Ascending aorta (tissue), 2 donors: ENCODE measurements at regions not wholly inside any gene's neighbourhood (a gene's known extent, or its start where the extent isn't known, plus 50 kb on each side); places are given as distances from the start of the nearest gene placed in this dataset.

Source experiments
- DNase-seq, 2 donors: peaks; one replicate each; pipeline ENCODE4 v3.0.0-alpha.2; 2019; ENCODE audit warnings: low spot score in 2 of 2
- H3K27ac ChIP-seq, 2 donors: fragments of 200-600 bp; sonication (generic); one replicate each; pipeline ENCODE4 v1.5.1; 2016 to 2017; ENCODE audit warnings: mild to moderate bottlenecking in 1 of 2
- H3K27me3 ChIP-seq: fragments of 200-600 bp; sonication (generic); one replicate; pipeline ENCODE4 v1.5.1; 2017
- H3K36me3 ChIP-seq, 2 donors: fragments of 200-600 bp; sonication (generic); one replicate each; pipeline ENCODE4 v1.5.1; 2016
- H3K4me1 ChIP-seq, 2 donors: fragments of 200-600 bp; sonication (generic); one replicate each; pipeline ENCODE4 v1.5.1; 2016 to 2017; ENCODE audit warnings: mild to moderate bottlenecking in 1 of 2
- H3K4me3 ChIP-seq, 2 donors: fragments of 200-600 bp; sonication (generic); one replicate each; pipeline ENCODE4 v1.5.1; 2016 to 2017; ENCODE audit warnings: mild to moderate bottlenecking in 1 of 2
- H3K9me3 ChIP-seq, 2 donors: fragments of 200-600 bp; sonication (generic); one replicate each; pipeline ENCODE4 v1.5.1; 2016
- CTCF ChIP-seq, 3 experiments: fragments of 200-600 bp in 2 of 3; fragments of 450-650 bp in 1 of 3; sonication (generic) in 2 of 3; IDR thresholded peaks; one replicate each; pipeline ENCODE4 v1.5.1; 2016 to 2019; ENCODE audit warnings: antibody characterized with exemption in 3 of 3, mild to moderate bottlenecking in 1 of 3, moderate library complexity in 1 of 3
- intact Hi-C: fragments of 100-400 bp; cut with DNase I; formaldehyde crosslinking; loops from one replicate; pipeline ENCODE4 v1.15.1; 2023

GRCh38 chr10:3619241-3619640 is 165.8 kb downstream of the KLF6 start:
- Histone ChIP-seq H3K4me3 (no peak overlapping the region), H3K27me3 (no peaks in the 10 kb centered on the region), H3K9me3 (peaks cover 0 to 4% of the 10 kb centered on the region in 2 donors), H3K36me3 (no peaks in the 10 kb centered on the region), H3K4me1 (peaks cover 0 to 12% of the 10 kb centered on the region in 2 donors), H3K27ac (no peak overlapping the region)
- DNase-seq, result no peak
- no peak for TF ChIP-seq CTCF (IDR thresholded peaks at IDR 0.05)
- intact Hi-C loops, result no loop called here

DNA sequence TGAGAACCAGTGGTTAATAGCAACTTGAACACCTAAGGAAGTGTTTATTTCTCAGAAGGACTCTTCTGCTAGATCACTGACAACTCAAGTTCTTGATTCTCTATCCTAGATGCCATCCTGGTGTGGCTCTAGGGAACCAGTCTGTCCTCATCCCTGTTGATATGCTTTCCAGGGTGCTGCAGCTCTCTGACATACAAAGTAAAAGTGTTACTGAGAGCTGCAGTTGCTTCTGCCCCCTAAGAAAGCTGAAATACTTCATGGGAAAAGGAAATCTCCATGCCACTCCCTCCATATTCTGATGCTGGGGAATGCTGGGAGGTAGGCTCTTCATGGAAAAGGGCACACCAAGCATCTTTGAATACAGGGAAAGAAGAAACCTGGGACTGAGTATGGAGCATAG is 168.1 kb downstream of the KLF6 start:
- Histone ChIP-seq H3K4me3 (no peak overlapping the region), H3K27ac (no peak overlapping the region), H3K4me1 (peaks cover 0 to 4% of the 10 kb centered on the region in 2 donors), H3K36me3 (no peaks in the 10 kb centered on the region), H3K9me3 (peaks cover 0 to 13% of the 10 kb centered on the region in 2 donors), H3K27me3 (no peaks in the 10 kb centered on the region)
- no peak for TF ChIP-seq CTCF (IDR thresholded peaks at IDR 0.05)
- intact Hi-C loops, result no loop called here
- DNase-seq, result no peak

DNA sequence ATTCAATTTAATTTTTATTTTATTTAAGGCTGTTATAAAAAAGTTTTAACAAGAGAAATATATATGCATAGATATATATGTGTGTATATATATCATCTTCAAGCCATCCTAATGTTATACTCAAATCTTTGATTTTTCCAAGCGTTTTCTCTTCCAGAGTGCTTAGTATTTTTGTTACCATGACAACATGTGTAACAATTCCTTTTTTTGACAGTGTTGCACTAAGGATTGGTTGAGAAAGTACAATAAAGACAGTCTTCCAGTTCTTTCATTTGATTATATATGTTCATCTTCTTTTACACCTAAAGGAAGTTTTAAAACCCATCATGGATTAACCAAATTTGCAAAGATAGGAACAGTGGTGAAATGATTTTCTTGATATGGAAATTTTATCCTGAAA is 171.7 kb downstream of the KLF6 start:
- no peak overlapping the region for H3K4me3 ChIP-seq
- peaks cover 6 to 21% of the 10 kb centered on the region in 2 donors for H3K9me3 ChIP-seq
- H3K4me1 ChIP-seq, result peaks cover 0 to 4% of the 10 kb centered on the region in 2 donors
- DNase-seq, result no peak
- H3K36me3 ChIP-seq, result no peaks in the 10 kb centered on the region
- H3K27ac ChIP-seq, result no peak overlapping the region
- no peak for TF ChIP-seq CTCF (IDR thresholded peaks at IDR 0.05)
- intact Hi-C loops, result no loop called here
- no peaks in the 10 kb centered on the region for H3K27me3 ChIP-seq

DNA sequence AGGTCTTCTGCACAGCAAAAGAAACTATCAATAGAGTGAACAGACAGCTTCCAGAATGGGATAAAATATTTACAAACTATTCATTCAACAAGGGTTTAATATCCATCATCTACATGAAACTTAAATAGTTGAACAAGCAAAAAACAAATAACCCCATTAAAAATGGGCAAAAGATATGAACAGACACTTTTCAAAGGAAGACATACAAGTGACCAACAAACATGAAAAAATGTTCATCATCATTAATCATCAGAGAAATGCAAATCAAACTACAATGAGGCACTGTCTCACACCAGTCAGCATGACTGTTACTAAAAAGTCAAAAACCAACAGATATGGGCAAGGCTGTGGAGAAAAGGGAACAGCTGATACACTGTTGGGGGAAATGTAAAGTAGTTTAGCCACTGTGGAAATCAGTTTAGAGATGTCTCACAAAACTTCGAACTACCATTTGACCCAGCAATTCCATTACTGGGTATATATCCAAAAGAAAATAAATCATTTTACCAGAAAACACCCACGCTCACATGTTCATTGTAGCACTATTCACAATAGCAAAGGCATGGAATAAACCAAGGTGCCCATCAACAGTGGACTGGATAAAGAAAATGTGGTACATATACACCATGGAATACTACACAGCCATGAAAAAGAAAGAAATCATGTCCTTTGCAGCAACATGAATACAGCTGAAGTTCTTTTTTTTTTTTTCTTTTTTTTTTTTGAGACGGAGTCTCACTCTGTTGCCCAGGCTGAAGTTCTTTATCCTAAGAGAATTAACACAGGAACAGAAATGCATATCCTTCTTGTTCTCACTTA is 172.6 kb downstream of the KLF6 start:
- no peak overlapping the region for H3K27ac ChIP-seq
- no peak for DNase-seq

DNA sequence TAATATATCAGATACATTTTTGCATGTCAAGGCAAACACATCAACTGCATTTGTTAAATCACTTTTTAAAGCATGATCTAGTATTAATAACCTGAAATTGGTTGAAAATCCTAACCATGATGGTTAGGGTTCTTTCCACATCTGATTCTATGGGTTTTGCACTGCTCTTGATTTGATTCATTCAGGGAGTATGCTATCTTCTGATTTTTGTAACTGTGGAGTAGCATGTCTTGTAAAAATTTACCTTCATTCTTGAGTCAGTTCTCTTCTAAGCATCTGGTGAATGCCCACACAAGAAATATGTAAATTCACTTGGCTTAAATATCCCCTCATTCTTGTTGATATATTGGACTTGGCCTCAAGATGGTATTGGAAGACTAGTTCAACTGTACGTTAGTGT is 178.7 kb downstream of the KLF6 start:
- DNase-seq, result no peak
- intact Hi-C loops, result no loop called here
- no peak for TF ChIP-seq CTCF (IDR thresholded peaks at IDR 0.05)
- Histone ChIP-seq H3K36me3 (no peaks in the 10 kb centered on the region), H3K9me3 (peaks cover 6 to 18% of the 10 kb centered on the region in 2 donors), H3K27ac (no peak overlapping the region), H3K4me3 (no peak overlapping the region), H3K4me1 (no peaks in the 10 kb centered on the region), H3K27me3 (no peaks in the 10 kb centered on the region)

More for the DNA sequence above, 172.6 kb downstream of the KLF6 start:
- H3K27me3 ChIP-seq, result no peaks in the 10 kb centered on the region
- no peak for TF ChIP-seq CTCF (IDR thresholded peaks at IDR 0.05)
- H3K36me3 ChIP-seq, result no peaks in the 10 kb centered on the region
- peaks cover 6 to 30% of the 10 kb centered on the region in 2 donors for H3K9me3 ChIP-seq
- no peak overlapping the region for H3K4me3 ChIP-seq
- peaks cover 0 to 4% of the 10 kb centered on the region in 2 donors for H3K4me1 ChIP-seq
- intact Hi-C loops, result no loop called here
